Brain microvascular endothelial cell (primary cell): ENCODE measurements at regions not wholly inside any gene's neighbourhood (a gene's known extent, or its start where the extent isn't known, plus 50 kb on each side); places are given as distances from the start of the nearest gene placed in this dataset.
A peak's percentile ranks its signal among the peaks of the same experiment; 100 is the strongest.
"Not testable (repeated sequence)": the region's sequence is repeated elsewhere in the genome, so short reads cannot be mapped to it uniquely, and the experiment has no call there.

Experiments
- DNase-seq: peaks from one replicate; pipeline ENCODE4 v3.0.0-alpha.2; 2020
- H3K27ac ChIP-seq: fragments of 250-450 bp; sonication (Bioruptor Pico); 2 replicates; pipeline ENCODE4 v1.5.1; 2020; ENCODE audit warnings: mild to moderate bottlenecking, moderate library complexity
- H3K27me3 ChIP-seq: fragments of 250-450 bp; sonication (Bioruptor Pico); replicated peaks from 2 replicates; pipeline ENCODE4 v1.5.1; 2020; ENCODE audit warnings: mild to moderate bottlenecking
- H3K36me3 ChIP-seq: fragments of 250-450 bp; sonication (Bioruptor Pico); replicated peaks from 2 replicates; pipeline ENCODE4 v1.5.1; 2020; ENCODE audit warnings: mild to moderate bottlenecking
- H3K4me3 ChIP-seq: 2 replicates; pipeline ENCODE4 v1.5.1; 2011; ENCODE audit warnings: low read depth, mild to moderate bottlenecking, control low read depth, low read length, moderate library complexity
- CTCF ChIP-seq: IDR thresholded peaks from 2 replicates; pipeline ENCODE4 v1.5.1; 2011; ENCODE audit warnings: low read depth, mild to moderate bottlenecking, moderate library complexity, low read length, control low read depth, inconsistent platforms; ENCODE audit errors: missing control alignments
- in situ Hi-C: cut with HindIII; loops from 2 replicates; pipeline ENCODE4 v1.10.0; 2017; ENCODE audit warnings: low sequenced_read_pairs, low pct_ligation_motif_present

DNA sequence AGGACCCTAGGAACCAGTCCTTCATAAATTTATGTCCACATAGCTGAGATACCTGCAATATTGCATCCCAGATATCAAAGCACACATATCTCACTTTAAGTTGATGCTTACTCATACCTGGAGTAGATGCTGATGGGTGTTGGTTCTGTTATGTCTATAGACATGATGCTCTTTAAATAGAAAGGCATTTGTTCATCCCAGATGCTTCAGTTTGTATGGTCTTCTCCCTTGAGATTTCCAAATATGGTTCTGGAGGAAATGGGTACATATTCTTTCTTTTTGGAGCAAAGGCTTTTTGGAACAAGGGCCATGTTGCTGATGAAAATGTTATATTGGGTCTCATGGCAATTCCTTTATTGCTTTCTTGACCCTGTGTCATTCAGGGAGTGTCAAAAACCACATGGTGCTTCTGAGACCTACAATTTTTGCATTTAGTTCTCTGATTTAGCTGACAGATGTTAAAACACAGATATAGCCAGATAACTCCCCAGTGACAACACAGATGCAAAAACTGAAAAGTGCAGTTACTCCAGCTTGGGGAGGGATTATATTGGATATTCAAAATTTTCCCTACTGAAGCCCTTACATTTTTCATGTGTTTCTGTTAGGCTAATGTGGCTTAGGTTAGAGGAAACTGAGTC lies 211.4 kb downstream of the KCNRG start:
- H3K4me3 ChIP-seq = no peak overlapping the region
- no peaks in the 10 kb centered on the region for H3K36me3 ChIP-seq
- no peaks in the 10 kb centered on the region for H3K27me3 ChIP-seq
- DNase-seq = no peak
- no peak for TF ChIP-seq CTCF
- H3K27ac ChIP-seq = no peak overlapping the region
- in situ Hi-C loops = no loop called here

- no peak overlapping the region for H3K27ac ChIP-seq
Measured at GRCh38 chr13:50227361-50227760, 212.1 kb downstream of the KCNRG start.

DNA sequence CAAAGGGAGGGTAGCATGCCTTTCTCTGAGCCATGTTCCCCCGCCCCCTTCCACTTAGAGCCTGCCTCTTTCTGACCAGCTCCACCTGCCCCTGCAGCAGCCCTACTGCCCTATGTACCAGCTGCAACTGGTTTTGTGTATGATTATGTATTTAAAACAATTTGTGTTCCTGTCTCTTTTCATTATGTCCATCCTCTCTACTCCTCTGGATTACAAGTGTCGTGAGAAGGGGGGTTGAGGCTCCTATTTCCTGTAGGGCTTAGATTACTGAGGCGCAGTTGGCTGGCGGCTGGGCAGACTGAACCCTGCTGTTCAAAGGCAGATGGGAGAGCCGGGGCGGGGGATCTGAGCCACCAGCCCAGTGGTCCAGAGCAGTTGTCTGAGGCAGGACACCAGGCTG lies 213.3 kb downstream of the KCNRG start:
- TF ChIP-seq CTCF = no peak
- in situ Hi-C loops = no loop called here
- DNase-seq = no peak
- H3K4me3 ChIP-seq = no peak overlapping the region
- no peak overlapping the region for H3K27ac ChIP-seq
- no peaks in the 10 kb centered on the region for H3K36me3 ChIP-seq
- H3K27me3 ChIP-seq = no peaks in the 10 kb centered on the region

More at GRCh38 chr13:50227361-50227760, 212.1 kb downstream of the KCNRG start:
- DNase-seq = no peak
- Histone ChIP-seq H3K36me3 (no peaks in the 10 kb centered on the region), H3K4me3 (no peak overlapping the region), H3K27me3 (no peaks in the 10 kb centered on the region)
- TF ChIP-seq CTCF = no peak
- in situ Hi-C loops = no loop called here

GRCh38 chr13:50229960-50230661 lies 214.9 kb downstream of the KCNRG start:
- Histone ChIP-seq H3K36me3 (no peaks in the 10 kb centered on the region), H3K27me3 (no peaks in the 10 kb centered on the region), H3K27ac (peak overlapping the region; percentile 18), H3K4me3 (no peak overlapping the region)
- no peak for TF ChIP-seq CTCF
- DNase-seq = no peak
- in situ Hi-C loops = no loop called here

GRCh38 chr13:50230662-50230978 lies 215.4 kb downstream of the KCNRG start:
- Histone ChIP-seq H3K36me3 (no peaks in the 10 kb centered on the region), H3K27ac (no peak overlapping the region), H3K27me3 (no peaks in the 10 kb centered on the region), H3K4me3 (no peak overlapping the region)
- in situ Hi-C loops = no loop called here
- DNase-seq = no peak
- no peak for TF ChIP-seq CTCF

DNA sequence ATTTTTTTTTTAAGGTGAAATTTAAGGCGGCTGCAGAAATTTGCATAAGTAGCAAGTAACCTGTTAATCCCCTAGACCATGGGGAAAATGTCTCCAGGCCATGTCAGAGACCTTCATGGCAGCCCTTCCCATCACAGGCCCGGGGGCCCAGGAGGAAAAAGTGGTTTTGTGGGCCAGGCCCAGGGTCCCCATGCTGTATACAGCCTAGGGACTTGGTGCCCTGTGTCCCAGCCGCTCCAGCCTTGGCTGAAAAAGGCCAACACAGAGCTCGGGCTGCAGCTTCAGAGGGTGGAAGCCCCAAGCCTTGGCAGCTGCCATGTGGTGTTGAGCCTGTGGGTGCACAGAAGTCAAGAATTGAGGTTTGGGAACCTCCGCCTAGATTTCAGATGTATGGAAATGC lies 218.3 kb downstream of the KCNRG start:
- H3K4me3 ChIP-seq, H3K36me3 ChIP-seq, H3K27me3 ChIP-seq, H3K27ac ChIP-seq, in situ Hi-C loops, DNase-seq: not testable (repeated sequence)
